GM12891 (cell line): ENCODE measurements at regions not wholly inside any gene's neighbourhood (a gene's known extent, or its start where the extent isn't known, plus 50 kb on each side); places are given as distances from the start of the nearest gene placed in this dataset.

ENCODE experiments used
- POLR2A ChIP-seq: IDR thresholded peaks from 2 replicates; pipeline ENCODE4 v1.6.1; 2011; ENCODE audit warnings: low read depth, low read length, control low read depth
- POLR2AphosphoS5 ChIP-seq: IDR thresholded peaks from 2 replicates; pipeline ENCODE4 v1.6.1; 2011; ENCODE audit warnings: low read depth, low read length, control low read depth
- SPI1 ChIP-seq: IDR thresholded peaks from 2 replicates; pipeline ENCODE4 v1.6.1; 2011; ENCODE audit warnings: low read depth, low read length, control low read depth
- TAF1 ChIP-seq: IDR thresholded peaks from 2 replicates; pipeline ENCODE4 v1.6.1; 2011; ENCODE audit warnings: low read depth, low read length, control low read depth

DNA sequence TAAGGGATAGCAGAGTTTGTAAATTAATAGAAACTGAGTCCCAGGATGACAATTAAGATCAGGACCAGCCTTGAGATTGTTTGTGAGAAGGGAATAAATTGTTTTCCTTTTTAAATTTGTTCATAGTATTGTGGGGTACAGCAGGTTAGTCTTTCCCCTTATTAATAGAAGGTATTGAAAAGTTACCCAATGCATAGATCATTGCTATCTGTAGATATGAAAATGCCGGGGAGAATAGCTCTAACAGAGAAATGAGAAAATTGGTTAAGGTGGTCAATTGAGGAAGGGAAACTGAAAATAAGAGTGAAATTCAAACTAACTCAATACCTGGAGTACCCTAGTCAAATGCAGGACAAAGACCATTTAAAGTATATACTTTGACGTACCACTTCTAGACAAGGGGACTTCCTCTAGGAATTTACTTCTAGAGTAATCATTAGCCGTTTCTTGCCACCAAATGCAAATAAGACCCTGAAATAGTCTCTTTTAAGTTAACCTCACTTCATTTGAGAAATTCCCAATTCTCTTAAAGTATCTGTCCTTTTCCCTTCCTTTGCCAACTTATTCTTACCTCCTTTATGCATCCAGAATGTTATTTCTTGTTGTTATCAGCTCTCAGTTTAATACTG, 1224.4 kb upstream of the LRRTM1 start:
- peak; percentile 43; the same call in 1 of the 2 replicates for TF ChIP-seq SPI1
- TF ChIP-seq POLR2A, result no peak
- no peak for TF ChIP-seq POLR2AphosphoS5
- TF ChIP-seq TAF1, result no peak
